ENCODE measurements at regions not wholly inside any gene's neighbourhood (a gene's known extent, or its start where the extent isn't known, plus 50 kb on each side); places are given as distances from the start of the nearest gene placed in this dataset.

DNA sequence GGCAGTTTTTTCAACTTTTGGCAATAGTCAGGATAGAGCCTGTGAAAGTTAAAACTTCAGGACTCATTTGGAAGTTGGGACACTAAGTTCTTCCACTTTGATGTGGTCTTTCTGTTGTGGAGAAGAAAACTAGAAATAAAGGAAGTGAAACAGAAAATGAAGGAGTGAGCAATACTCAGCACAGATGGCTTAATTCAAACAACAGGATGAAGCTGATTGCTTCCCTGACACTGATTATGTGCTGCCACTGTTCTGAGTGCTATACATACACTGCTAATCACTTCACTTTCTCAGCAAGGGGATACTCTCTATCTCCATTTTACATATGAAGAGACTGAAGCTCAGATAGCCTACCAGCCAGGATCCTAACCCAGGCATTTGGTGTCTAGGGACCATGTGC is 235.1 kb upstream of the CPEB2 start:
- DNase-seq = no peak

DNA sequence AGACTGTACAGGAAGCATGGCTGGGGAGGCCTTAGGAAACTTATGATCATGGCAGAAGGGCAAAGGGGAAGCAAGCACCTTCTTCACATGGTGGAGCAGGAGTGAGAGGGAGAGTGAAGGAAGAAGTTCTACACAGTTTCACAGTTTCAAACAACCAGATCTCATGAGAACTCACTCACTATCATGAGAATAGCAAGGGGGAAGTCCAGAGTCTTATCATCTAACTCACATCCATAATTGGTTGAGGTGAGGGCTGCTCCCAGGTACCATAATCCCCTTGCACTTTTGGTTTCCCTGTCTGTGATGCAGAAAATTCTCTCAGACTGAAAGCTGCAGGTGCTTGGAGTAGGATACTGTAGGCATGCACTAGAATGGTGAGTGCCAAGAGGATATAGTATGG is 233.8 kb upstream of the CPEB2 start:
- no peak for DNase-seq

DNA sequence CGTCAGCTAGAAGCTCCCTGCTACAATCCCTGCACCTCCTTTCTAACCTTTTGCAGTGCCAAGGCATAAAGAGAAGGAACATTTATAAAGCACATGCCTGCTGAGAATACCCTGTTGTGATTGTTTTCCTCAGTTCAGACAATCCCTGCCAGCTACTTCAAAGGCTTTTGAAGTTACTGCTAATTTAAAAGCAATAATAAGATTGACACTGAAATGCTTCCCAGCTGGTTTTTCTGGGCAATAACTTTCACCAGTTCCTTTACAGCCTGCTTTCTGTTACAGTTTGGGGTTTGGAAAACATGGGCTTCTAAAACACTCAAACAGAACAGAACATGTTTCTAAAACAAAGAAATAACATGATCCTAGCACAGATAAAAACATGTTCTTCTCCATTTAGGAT is 232.3 kb upstream of the CPEB2 start:
- DNase-seq = no peak

DNA sequence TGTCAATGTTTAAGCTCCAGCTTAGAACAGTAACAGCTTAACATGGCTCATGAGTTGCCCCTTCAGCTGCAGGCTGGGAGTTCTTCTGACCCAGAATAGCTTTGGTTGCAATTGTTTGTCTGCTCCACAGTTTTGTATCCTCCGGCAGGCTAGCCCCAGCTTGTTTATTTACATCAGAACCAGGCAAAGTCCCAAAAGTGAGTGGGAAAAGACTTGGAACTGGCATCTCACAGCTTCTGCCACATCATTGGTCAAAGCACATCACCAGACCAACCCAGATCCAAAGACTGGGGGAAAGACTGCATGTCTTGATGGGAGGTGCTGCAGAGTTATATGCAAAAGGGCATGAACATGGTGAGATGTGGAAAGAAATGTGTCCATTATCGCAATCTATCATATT is 231.2 kb upstream of the CPEB2 start:
- DNase-seq = no peak

DNA sequence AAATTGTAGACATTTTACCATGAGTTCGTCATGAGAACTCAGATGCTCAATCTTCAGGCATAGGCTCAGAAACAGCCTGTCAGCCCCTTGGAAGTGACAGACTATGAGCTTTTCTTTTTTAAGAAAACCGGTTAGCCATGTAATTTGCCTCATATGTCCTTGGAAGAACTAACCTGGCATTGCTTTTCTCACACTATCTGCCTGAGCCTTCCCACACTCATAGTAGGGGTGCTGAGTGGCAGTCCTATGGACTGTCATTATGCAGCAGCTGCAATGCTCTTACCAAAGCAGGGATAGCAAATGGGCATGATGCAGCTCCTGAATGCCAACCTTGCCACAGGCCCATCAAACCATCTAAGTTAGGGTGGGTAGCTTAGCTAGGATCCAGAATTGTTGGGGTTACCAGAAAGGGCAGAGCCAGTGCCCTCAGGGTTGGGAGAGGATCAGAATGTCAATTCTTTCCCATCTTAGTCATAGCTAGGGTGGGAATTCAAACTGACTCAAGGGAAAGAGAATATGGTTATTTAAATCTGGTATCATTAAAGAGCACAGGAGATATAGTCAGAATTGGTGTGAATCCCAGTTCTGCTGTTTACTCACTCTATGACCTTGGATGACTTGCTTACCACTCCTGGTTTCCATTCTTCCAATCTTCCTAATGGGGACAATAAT is 230.6 kb upstream of the CPEB2 start:
- DNase-seq = no peak

DNA sequence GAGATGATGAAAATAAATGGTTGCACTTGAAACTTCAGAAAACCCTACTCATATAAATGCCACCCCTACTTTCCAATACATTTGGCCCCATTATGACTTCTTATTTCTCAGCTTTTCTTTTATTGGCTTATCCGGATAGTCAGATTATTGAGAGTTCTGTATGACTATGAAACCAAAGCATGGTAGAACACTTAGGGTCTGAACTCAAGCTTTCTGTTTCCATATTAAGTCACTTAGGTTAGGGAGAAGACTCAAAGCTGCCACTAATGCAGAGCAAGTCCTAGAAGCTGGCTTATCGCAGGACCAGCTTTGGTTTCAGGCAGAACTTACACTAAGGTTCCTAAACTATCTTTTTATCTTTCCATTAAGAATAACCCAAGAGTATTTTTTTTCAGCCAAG is 229.9 kb upstream of the CPEB2 start:
- DNase-seq = no peak

DNA sequence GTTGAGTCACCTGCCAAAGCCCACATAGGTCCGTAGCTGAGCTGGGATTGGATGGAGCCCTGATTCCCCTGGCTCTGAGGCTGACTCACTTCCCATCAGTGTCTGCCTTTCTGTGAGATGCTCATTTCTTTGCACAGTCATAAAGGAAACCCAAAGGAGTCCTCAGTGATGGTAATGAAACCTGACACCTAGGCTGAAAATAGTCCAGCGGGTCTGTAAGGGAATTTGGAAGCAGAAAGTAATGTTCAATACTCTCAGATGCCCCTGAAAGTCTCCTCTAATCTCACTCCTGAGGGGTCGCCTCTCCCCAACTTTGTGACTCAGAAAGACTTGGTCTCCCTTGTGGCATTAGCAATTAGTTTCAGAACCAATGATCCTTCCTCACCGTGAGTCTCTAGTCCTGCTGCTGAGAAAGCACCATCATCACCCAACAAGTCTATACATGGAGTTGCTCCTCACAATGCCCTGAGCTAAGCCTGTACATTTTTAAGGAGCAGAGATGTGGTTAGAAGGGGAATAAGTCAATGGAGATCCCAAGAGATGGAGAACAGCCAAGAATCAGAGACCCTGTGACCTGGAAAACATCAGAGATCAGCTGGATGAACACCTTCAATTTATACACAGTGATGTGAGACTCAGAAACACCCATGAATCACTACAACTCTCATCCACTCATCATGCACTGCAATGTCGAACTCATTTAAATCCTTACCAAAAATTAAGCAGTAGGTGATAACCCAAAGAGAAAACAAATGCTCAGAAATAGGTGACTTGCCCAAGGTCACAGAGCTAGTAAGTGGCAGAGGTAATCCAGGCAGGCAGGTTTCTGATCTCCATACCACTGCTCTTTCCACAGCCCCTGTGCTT is 219.0 kb upstream of the CPEB2 start:
- DNase-seq = no peak

DNA sequence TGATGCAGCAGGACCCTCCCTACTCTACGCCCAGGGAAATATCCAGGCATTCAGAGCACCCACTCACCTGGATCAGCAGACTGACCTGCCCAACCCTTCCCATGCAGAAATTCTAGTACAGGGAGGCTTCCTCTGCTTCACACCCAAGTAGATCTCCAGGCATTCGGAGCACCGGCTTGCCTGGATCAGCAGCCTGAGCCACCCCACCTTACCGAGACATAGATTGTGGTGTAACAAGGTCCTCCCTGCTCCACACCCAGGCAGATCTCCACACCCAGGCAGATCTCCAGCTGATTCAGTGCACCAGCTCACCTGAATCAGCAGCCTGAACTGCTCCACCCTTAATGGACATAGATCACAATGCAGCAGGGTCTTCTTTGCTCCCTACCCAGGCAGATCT is 215.1 kb upstream of the CPEB2 start:
- no peak for DNase-seq

DNA sequence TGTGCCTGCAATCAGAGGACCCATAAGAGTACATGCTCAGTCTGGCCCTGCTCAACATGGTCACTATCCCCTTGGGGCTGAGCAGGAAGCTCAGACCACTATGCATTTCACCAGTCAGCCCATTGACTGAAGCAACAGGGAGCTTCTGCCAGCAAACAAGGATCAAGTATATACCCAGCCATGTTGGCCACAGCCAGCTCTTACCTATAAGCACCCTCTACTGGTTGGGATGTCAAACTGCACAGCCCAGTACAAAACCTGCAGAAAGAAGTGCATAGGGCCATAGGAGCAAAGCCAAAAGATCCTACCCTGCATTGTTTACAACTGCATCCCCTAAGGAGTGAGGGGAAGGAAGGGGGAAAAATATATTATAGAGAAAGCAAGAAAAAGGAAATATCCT is 214.4 kb upstream of the CPEB2 start:
- peak; percentile 1 for DNase-seq

DNA sequence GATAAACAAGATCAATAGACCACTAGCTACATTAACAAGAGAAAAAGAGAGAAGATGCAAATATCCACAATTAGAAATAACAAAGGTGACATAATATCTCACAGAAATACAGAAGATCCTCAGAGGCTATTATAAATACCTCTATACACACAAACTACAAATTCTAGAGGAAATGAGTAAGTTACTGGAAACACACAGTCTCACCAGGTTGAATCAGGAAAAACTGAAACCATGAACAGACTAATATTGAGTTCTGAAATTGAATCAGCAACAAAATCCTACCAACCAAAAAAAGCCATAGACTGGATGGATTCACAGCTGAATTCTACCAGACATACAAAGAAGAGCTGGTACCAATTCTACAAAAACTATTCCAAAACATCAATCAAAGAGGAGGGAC is 211.8 kb upstream of the CPEB2 start:
- no peak for DNase-seq

DNA sequence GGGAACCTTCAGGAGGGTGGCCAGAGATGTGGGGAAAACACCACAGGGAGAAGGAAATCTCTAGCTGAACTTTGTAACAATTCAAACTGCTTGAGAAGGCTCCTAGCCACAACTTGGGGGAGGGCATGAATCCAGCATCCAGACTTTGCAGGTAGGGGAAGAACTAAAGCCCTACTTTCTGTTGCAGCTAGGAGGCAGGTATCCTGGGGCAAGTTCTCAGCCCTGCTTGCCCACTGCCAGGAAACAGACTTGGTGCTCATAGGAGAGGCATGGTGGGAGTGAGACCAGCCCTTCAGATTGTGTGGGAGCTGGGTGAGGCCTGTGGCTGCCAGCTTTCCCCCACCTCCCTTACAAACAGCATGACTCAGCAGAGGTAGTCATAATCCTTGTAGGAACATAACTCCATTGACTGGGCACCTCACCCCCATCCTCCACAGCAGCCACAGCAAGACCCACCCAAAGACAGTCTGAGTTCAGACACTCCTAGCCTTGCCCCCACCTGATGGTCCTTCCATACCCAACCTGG is 209.5 kb upstream of the CPEB2 start:
- no peak for DNase-seq

DNA sequence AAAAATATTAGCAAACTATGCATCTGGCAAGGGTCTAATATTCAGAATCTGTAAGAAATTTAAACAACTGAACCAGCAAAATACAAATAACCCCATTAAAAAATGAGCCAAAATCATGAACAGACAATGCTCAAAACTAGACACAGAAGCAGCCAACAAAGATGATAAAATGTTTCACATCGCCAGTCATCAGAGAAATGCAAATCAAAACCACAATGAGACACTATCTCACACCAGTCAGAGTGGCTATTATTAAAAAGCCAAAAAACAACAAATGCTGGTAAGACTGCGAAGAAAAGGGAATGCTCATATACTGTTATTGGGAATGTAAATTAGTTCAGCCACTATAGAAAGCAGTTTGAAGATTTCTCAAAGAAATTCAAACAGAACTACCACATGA is 201.3 kb upstream of the CPEB2 start:
- no peak for DNase-seq

DNA sequence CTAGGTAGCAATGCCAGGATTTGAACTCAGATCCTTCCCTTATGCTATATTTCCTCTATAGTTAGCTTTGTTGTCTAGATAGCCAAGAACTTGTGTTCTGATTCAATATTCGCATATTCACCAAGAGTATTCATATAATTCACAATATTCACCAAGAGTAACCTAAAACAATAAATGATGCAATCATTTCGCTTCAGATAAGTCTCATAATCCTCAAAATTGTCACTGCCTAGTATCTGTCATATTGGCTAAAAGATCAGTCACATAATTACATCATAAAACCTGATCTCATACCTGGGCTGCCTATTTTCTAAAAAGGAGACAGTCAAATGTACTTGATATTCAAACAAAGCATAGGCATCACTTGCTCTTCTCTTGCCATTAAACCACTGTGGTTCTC is 199.7 kb upstream of the CPEB2 start:
- DNase-seq = no peak

DNA sequence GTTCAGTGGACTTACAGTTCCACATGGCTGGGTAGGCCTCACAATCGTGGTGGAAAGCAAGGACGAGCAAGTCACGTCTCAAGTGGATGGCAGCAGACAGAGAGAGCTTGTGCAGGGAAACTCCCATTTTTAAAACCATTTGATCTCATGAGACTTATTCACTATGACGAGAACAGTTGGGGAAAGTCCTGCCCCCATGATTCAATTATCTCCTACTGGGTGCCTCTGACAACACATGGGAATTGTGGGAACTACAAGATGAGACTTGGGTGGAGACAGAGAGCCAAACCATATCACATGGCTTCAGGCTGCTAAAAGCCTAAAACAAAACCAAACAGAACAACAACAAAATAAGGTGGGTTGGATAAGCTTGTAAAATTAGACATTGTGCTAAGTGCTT is 194.4 kb upstream of the CPEB2 start:
- DNase-seq = no peak

DNA sequence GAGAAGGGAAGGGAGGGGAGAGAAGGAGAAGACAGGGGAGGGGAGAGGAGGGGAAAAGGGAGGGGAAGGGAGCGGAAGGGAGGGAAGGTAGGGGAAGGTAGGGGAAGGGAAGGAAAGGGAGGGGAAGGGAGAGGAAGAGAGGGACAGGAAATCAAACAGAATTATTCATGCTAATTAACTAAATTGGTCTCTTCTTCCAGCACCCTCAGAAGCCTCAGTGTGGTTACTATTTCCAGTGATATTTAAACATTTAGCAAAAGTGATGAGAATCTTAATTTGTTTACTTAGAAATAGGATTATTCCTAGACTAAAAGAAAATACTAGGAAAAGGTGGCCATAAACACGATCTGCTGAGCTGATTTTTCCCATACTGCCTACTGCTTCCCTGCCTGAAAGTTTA is 193.1 kb upstream of the CPEB2 start:
- DNase-seq = no peak

DNA sequence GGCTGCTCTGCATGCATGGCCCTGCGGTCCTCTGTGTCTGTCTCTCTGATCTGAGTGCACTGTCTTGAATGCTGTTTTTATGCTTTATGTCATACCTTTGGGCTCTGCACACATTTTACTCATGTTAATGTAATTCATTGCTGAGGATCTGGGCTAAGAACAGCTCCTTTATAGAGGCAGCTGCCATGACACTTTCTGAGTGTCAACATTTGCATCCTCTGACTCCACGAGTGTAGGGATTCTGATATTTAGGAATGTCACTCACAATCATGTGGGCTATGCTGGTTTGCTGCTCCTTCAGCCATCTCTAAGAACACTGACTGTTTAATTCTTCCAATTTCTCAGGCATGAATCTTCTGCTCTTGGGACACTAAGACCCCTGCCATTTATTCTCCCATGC is 192.2 kb upstream of the CPEB2 start:
- DNase-seq = no peak

DNA sequence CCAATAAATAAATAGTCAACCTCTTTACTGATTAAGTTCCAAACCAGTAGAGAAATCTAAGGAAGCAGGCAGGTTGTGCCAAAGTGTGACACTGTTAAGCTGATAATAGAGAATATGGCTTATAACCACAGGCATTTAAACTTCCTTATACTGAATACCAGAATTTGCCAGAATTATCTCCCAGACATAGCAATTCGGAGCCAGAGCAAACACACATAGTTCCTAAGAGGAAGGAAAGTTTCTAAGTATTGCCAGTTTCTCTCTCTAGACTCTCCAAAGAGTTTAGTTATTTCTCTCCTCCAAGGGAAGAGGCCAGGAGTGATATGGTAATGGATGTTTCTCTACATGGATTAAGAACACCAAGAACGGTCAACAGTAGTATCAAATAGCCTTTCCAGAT is 191.7 kb upstream of the CPEB2 start:
- DNase-seq = no peak

DNA sequence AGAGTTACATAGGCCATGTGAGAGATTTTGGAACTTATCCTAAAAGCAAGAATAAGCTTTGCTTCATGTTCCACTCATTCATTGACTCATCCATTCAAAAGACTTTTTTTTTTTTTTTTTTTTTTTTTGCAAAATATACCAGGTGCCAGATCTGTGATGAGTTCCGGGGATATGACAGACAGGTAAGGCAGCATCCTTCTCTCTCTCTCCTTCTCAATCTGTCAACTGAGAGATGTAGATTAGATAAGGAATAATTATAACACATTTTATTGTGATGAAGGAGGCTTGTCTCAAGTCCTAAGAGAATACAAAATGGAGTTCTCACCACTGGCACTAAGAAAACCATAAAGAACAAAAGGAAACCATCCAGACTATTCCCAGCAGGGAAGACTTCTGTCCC is 190.2 kb upstream of the CPEB2 start:
- DNase-seq = no peak

DNA sequence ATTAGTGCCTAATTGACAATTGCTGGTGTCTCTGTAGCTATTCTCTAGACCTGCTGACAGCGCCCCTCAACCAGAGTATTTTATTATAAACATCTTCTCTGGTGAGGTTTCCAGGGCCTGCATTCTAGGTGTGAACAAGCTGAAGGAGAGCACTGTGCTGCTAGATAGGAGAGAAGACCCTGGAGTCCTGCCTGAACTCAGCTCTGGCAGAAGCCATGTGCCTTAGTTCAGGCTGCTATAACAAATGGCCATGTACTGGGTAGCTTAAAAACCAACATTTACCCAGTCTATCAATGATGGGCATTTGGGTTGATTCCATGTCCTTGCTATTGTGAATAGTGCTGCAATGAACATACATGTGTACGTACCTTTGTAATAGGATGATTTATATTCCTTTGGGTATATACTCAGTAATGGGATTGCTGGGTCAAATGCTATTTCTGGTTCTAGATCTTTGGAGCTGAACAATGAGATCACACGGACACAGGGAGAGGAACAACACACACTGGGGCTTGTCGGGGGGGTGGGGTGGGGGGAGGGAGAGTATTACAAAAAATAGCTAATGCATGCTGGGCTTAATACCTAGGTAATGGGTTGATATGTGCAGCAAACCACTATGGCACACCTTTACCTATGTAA is 185.5 kb upstream of the CPEB2 start:
- DNase-seq = no peak

DNA sequence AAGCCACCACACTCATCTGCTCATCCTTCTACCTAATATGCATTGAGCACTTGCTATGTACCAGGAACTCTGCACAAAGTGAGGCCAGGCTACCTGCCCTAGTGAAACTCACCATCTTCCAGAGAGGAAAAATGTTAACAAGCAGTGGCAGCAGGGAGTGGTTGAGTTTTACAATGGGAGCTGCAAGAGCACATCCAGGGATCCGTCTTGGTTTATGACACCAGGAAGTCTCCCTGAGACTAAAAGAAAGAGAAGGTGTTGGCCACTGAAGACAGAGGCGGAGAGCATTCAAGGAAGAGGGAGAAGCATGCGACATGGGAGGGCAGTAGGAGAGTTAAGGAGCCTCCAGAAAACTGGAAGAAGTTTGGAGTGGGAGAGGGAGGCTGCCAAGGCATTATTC is 178.1 kb upstream of the CPEB2 start:
- no peak for DNase-seq

DNA sequence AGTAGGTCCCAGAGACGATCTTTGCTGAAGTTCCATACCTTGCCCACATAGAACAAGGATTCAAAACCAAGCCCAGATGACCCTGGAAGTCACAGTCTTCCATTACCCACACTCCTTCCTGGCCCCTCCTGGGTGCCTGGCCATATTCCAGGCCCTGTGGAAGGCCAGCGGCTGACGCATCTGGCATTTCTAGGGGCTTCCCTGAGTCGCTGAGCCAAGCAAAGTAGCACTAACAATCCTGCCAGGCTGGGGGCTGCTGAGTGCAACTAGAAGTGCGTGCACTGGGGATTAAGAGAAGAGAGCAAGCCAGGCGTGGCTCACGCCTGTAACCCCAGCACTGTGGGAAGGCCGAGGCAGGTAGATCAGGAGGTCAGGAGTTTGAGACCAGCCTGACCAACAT is 175.2 kb upstream of the CPEB2 start:
- no peak for DNase-seq

DNA sequence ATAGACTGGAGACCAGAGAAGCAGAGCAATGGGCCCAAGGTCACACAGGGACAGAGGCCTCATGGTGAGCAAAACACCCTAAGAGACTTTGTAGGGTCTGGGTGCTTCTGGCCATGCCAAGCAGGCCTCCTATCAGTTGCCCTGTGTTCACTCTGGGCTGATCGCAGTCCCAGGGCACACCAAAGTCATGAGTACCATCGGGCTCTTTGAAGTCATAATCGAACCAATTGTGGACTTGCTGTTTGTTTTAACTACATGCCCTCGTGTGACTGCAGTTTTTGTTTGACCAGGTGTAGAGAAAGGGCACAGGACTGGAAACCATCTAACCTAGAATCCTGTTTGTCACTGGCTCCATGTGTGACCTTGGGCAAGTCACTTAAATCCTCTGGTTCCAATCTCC is 172.5 kb upstream of the CPEB2 start:
- no peak for DNase-seq

DNA sequence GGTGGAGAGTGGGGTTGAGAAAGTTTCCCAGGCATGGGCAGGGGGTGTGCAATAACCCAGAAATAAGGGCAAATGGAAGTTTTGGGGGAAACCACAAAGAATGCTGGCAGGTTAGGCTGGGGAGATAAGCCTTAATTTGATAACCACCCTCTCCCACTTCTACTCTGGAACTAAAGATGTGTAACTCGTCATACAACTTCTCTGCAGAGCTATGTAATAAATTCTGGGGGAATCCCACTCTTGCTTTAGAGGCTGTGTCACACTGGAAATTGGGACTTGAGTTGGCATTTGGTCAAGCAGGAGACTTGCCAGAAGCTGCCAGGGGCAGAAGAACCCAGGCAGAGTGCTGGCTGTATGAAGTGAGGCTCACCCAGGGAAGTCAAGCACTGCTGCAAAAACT is 170.9 kb upstream of the CPEB2 start:
- no peak for DNase-seq

DNA sequence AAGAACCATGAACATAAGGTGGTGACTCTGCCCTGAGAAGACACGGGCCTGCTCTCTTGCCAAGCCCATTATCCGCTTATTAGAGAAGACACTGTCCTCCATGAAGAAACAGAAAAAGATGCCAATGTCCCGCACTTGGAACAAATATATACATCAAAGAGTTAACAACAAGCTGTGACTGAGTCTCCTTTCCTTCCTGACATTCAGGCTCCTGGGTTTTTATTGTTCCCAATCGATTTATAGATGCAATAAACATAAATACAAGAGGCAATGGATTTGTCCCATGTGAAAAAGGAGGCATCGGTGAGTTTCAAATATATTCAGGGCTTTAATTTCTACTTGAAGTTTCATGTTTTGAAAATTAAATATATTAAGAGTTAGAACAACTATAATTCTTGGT is 169.2 kb upstream of the CPEB2 start:
- no peak for DNase-seq
